GM10266 (cell line): ENCODE measurements at regions not wholly inside any gene's neighbourhood (a gene's known extent, or its start where the extent isn't known, plus 50 kb on each side); places are given as distances from the start of the nearest gene placed in this dataset.

ENCODE experiments used
- DNase-seq: peaks from one replicate; pipeline ENCODE4 v3.0.0; 2012; ENCODE audit errors: extremely low spot score
- TF ChIP-seq, protein P1 (sequence below): IDR thresholded peaks from 2 replicates; pipeline ENCODE4 v1.5.1; 2012; ENCODE audit warnings: mild to moderate bottlenecking, low read depth; ENCODE audit not compliant: control insufficient read depth, insufficient read depth; ENCODE audit errors: missing control alignments

DNA sequence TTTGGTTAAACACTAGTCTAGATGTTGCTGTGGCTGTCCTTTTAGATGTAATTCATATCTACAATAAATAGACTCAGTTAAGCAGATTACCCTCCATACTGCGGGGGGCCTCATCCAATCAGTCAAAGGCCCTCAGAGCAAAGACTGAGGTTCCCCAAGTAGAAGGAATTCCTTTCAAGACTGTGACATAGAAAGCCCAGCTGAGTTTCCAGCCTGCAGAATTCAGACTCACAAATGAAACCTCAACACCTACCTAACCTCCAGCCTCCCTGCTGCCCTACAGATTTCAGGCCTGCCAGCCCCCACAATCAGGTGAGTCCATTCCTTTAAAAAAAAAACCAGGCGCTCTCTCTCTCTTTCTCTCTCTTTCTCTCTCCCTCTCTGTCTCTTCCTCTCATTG lies 73.6 kb upstream of the NSMCE3 start:
- TF ChIP-seq, protein P1, sequence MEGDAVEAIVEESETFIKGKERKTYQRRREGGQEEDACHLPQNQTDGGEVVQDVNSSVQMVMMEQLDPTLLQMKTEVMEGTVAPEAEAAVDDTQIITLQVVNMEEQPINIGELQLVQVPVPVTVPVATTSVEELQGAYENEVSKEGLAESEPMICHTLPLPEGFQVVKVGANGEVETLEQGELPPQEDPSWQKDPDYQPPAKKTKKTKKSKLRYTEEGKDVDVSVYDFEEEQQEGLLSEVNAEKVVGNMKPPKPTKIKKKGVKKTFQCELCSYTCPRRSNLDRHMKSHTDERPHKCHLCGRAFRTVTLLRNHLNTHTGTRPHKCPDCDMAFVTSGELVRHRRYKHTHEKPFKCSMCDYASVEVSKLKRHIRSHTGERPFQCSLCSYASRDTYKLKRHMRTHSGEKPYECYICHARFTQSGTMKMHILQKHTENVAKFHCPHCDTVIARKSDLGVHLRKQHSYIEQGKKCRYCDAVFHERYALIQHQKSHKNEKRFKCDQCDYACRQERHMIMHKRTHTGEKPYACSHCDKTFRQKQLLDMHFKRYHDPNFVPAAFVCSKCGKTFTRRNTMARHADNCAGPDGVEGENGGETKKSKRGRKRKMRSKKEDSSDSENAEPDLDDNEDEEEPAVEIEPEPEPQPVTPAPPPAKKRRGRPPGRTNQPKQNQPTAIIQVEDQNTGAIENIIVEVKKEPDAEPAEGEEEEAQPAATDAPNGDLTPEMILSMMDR = no peak
- no peak for DNase-seq

DNA sequence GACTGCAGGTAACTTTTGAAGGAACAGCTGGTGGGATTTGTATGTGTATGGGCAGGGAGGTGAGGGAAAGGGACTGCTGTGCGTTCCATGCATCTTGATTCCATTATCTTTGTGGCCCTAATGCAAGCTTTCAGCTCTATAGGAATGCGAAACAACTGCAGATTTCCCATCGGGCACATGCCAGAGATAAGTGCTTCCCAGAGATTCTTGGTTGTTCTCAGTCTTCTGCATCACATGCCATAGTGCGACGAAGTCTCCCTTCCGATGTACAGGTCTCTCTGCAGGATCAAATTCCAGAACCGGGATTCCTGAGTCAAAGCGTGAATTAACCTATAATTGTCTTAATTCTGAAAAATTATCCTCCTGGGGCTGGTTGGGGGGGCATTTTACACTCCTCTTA lies 72.6 kb upstream of the NSMCE3 start:
- DNase-seq = no peak
- TF ChIP-seq, protein P1 = no peak

DNA sequence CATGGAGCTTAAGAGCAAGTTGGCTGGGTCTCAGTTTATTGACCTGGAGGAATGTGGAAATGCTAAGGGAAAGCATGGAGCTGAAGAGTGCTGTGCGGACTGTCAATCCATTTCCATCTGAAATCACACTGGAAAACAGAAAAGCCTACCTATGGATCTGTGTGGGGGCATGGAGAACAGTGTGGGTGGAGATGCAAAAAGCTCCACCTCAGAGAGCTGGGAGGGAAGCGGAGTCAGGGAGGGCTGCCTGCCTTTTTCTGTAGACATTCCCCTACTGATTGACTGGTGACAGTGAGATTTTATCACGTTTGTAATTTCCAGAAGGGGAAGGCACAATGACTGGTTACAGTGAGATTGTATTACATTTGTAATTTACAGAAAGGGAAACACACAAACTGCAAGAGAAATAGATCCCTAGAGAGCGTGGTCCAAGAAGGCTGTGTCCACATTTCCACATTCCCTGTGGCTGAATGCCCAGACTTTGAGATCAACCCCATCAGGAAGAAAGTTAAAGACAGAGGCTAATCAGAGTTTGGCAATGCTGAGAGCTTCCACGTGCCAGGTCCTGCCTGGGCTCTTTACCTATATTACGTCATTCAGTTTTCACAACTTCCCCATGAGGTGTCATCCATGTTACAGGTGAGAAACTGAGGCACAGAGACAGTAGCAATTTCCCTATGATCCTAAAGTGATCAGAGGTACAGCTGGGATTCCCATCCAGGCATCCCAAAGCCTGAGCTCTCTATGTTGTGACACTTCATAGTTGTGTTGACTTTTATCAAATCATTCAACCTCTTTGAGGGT lies 67.7 kb upstream of the NSMCE3 start:
- DNase-seq = no peak
- TF ChIP-seq, protein P1 = no peak

DNA sequence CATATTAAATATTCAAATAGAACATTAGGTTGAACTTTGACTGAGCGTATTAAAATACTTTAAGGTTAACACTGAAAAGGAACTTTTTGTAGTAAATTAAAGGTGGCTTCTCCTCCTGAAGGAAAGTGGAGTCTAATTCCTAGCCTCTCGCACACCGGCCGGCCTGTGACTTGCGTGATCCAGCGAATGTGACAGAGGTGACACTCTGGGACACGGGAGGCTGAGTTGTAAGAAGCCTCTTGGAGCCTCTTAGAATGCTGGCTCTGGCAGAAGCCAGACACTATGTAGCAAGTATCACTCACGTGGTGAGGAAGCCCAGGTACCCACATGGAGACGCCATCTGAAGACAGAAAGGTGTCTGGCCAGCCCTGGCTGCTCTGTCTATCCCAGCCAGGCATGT lies 64.9 kb upstream of the NSMCE3 start:
- TF ChIP-seq, protein P1 = no peak
- no peak for DNase-seq

DNA sequence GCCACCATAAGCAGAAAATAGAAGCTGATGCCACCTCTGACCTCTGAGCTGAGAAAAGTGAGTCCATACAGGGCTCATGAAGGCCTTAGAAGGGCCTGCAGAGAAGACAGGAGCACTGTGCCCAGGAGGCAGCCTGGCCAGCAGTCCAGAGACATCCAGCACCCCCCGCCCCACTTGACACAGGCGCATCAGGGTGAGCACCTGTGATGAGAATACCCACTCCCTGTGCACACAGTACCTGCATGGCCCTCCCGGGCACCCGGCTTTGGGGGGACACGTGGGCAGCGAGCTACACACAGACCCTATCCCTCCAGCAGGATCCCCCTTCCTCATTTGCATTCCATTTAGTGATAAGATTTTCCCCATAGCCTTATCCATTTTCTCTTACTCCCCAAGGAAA lies 63.6 kb upstream of the NSMCE3 start:
- TF ChIP-seq, protein P1 = no peak
- DNase-seq = no peak

DNA sequence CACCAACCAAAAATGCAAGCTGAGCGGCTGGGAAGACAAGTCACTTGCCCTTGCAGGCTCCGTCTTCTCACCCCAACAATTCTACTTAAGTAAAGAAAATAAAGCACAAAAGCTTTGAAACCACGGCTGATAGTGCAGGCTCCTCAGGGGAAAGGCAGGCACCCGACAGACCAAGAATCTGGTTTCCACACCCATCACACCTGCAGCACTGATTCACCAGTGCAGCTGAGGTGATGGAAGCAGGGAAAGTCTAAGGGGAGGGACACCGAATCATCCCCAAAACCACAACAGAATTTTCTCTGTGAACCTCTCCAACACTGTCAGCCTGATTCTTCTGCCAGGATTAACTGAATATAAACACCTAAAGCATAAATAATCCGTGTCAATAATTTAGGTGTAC lies 62.0 kb upstream of the NSMCE3 start:
- no peak for DNase-seq
- TF ChIP-seq, protein P1 = no peak

DNA sequence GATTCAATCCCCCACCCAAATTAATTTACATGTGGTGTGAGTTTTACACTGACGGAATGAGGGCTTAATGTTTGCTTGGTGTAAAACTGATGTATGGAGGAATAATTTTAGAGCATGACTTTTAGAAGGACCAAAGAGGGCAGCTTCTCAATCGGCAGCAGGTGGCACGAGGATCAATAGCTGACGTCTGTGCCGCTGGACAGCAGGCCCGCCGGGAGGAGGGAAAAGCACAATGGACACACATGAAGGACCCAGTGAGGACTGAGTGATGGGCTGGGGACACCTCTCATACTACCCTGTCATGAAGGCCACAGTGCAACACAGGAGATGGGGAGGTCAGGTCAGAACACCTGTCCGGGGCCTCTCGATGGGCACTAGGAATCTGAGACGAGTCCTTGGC lies 61.4 kb upstream of the NSMCE3 start:
- DNase-seq = no peak
- TF ChIP-seq, protein P1 = no peak
